ENCODE measurements at regions not wholly inside any gene's neighbourhood (a gene's known extent, or its start where the extent isn't known, plus 50 kb on each side); places are given as distances from the start of the nearest gene placed in this dataset.

GRCh38 chr7:118907911-118908527 lies 683.5 kb downstream of the ANKRD7 start:
- no peak for TF ChIP-seq SUZ12 (IDR thresholded peaks at IDR 0.05; ENCODE audit: unreplicated experiment)
- TF ChIP-seq NR2C1 (IDR thresholded peaks at IDR 0.05): no peak
- no peak for TF ChIP-seq CTCF (IDR thresholded peaks at IDR 0.05 in 2 of 3, conservative IDR thresholded peaks at IDR 0.05 in 1 of 3; ENCODE audit: control insufficient read depth in 2 of 3, extremely low read depth in 1 of 3, insufficient read depth in 1 of 3, low read depth in 3 of 3, low read length in 3 of 3)
- no peak for TF ChIP-seq POLR2A (IDR thresholded peaks at IDR 0.05; ENCODE audit: low read depth, low read length)
- TF ChIP-seq HCFC1 (IDR thresholded peaks at IDR 0.05; ENCODE audit: low read length): no peak
